ENCODE measurements at regions not wholly inside any gene's neighbourhood (a gene's known extent, or its start where the extent isn't known, plus 50 kb on each side); places are given as distances from the start of the nearest gene placed in this dataset.

DNA sequence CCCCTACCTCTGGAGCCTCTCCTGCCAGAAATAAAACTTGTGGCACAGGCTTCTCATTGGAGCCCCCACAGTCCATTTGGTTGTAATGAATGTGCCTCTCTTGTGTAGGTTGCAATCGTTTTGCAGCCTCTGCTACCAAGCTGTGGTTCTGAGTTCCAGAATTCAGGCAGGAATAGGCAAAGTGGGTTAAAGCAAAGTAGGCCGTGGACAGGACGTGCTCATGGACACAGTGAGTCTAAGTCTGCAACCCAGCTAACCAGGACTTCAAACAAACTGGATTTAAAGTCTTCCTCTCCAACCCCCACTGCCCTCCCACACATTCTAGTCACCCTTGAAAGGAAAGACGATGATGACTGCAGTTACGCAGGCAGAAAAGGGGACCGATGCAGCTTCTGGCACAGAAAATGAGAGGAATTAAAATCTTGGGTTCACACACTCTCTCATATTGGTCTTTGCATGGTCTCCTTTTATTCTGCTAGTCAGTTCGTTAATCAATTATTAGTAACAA lies 260.0 kb downstream of the PIK3R1 start:
- no peak for TF ChIP-seq ZFX (IDR thresholded peaks at IDR 0.05)
- TF ChIP-seq, protein P1, sequence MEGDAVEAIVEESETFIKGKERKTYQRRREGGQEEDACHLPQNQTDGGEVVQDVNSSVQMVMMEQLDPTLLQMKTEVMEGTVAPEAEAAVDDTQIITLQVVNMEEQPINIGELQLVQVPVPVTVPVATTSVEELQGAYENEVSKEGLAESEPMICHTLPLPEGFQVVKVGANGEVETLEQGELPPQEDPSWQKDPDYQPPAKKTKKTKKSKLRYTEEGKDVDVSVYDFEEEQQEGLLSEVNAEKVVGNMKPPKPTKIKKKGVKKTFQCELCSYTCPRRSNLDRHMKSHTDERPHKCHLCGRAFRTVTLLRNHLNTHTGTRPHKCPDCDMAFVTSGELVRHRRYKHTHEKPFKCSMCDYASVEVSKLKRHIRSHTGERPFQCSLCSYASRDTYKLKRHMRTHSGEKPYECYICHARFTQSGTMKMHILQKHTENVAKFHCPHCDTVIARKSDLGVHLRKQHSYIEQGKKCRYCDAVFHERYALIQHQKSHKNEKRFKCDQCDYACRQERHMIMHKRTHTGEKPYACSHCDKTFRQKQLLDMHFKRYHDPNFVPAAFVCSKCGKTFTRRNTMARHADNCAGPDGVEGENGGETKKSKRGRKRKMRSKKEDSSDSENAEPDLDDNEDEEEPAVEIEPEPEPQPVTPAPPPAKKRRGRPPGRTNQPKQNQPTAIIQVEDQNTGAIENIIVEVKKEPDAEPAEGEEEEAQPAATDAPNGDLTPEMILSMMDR (conservative IDR thresholded peaks at IDR 0.05), result no peak

DNA sequence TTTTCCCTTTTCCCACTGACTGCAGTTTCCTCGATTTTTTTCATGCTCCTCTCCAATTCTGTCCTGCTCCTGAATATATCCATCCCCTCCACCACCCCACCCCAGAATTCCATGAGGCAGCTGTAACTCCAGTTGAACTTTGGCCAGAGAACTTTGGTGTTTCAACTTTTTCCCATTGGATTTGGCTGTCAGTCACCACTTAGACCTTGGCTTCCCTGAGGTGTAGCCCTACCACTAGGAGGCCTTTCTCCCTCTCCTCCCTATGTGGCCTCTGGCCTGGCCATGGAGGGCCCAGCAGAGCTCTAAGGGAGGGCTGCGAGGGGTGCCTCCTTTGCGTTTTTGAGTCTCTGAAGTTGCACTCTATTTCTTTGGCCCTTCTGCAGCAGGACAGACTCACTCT lies 261.3 kb downstream of the PIK3R1 start:
- H3K27ac ChIP-seq, result no peak overlapping the region
- TF ChIP-seq, protein P1 (conservative IDR thresholded peaks at IDR 0.05), result peak; percentile 24
- no peak for TF ChIP-seq ZFX (IDR thresholded peaks at IDR 0.05)

More for the DNA sequence above, 260.0 kb downstream of the PIK3R1 start:
- no peak overlapping the region for H3K27ac ChIP-seq

DNA sequence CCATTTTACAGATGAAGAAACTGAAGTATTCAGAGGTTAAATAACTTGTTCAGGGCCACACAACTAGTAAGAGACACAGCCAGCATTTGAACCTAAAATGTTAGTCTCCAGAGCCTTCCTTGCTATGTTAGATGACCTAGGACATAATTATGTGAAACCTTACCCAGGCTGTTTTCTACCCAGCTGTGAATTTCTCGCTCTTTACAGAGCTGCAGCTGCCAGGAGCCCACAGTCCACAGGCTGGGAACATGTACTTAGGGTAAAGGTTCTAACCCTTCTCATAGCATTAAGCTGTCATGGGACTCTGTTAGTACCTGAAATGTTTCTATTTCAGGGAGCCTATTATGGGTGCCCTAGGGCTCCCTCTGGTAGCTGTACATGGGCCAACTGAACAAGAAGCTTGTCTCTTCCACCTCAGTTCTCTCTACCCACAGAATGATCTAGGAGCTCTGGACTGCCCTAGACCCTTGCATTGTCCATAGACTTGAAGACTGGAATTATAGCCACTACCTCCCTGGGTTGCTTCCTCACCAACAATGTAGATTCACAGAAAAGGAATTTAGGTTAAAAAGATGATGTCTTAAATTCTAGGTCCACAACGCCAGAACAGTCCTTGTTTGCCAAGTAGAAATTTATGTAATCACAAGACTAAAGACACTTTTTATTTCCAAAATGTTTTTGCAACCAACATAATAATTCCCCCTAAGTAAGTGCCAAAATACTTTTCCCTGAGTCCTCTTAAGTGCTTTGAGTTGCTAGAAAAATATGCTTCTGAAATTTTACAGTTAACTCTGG lies 262.9 kb downstream of the PIK3R1 start:
- H3K27ac ChIP-seq, result no peak overlapping the region
- TF ChIP-seq, protein P1 (conservative IDR thresholded peaks at IDR 0.05), result no peak
- no peak for TF ChIP-seq ZFX (IDR thresholded peaks at IDR 0.05)

DNA sequence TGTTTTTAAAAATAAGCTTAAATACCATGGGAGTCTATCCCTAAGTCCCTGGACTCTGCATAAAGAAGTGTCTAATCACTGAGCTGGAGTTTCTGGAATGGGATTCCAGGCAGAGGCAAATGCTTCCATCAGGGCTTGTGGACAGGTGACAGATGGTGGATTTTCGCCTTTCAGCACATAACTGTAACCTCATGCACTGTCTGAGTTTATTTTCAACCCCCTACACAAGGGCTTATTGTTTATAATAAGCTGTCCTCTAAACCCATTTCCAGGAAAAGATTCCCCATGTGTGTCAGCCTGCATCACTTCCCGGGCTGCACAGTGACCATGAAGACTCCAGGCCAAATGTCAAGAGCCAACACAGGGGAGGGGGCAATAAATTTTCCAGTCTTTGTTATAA lies 264.0 kb downstream of the PIK3R1 start:
- H3K27ac ChIP-seq, result no peak overlapping the region

DNA sequence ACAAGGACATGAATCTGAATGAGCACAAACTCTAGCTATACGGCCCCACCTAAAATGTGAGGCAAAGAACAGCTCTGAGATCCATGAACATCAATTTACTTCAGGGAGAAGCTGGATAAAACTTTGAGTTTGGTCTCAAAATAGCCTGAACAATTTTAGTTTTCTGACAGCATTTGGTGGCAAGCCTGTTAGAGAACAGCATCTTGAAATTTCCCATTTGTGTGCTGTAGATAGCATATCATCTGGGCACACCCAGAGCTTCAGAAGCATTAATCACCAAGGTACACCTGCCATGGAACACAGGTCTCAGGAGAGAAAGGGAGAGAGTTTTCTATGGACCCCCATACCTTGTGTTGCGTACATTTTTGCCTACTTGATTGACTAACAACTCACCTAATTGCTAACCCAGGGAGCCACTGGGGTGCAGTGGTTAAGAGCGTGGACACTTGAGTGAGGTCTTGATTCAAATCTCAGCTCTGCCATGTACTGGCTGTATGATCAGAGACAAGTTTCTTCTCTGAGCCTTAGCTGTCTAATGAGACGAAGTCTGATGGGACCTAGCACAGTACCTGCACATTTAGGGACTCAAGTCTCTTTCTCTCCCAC lies 264.9 kb downstream of the PIK3R1 start:
- no peak overlapping the region for H3K27ac ChIP-seq
- TF ChIP-seq, protein P1 (conservative IDR thresholded peaks at IDR 0.05), result no peak
- no peak for TF ChIP-seq ZFX (IDR thresholded peaks at IDR 0.05)

More for the DNA sequence above, 264.0 kb downstream of the PIK3R1 start:
- TF ChIP-seq, protein P1 (conservative IDR thresholded peaks at IDR 0.05), result no peak
- no peak for TF ChIP-seq ZFX (IDR thresholded peaks at IDR 0.05)

DNA sequence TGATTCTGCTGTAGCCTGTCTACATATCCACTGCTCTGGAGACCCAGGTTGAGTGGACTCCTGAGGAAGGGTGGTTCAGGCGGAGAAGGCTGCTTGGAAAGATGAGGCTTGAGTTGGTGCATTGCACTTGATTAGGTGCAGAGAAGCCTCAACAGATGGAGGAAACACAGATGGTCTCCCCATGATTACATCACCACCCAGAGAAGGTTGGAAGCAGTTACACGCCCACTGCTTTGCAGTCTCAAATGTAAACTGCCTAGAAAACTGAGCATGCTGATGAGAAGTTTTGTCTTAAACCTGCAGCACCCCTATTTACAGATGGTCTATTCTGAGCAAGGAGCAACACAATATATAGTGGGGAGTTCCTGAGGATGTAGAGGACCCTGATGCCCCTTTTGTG lies 266.6 kb downstream of the PIK3R1 start:
- H3K27ac ChIP-seq, result no peak overlapping the region
- TF ChIP-seq, protein P1 (conservative IDR thresholded peaks at IDR 0.05), result no peak
- no peak for TF ChIP-seq ZFX (IDR thresholded peaks at IDR 0.05)
